ENCODE measurements at regions not wholly inside any gene's neighbourhood (a gene's known extent, or its start where the extent isn't known, plus 50 kb on each side); places are given as distances from the start of the nearest gene placed in this dataset.

GRCh38 chr5:43981556-43981955 lies 378.6 kb downstream of the NNT start:
- TF ChIP-seq, protein P1, sequence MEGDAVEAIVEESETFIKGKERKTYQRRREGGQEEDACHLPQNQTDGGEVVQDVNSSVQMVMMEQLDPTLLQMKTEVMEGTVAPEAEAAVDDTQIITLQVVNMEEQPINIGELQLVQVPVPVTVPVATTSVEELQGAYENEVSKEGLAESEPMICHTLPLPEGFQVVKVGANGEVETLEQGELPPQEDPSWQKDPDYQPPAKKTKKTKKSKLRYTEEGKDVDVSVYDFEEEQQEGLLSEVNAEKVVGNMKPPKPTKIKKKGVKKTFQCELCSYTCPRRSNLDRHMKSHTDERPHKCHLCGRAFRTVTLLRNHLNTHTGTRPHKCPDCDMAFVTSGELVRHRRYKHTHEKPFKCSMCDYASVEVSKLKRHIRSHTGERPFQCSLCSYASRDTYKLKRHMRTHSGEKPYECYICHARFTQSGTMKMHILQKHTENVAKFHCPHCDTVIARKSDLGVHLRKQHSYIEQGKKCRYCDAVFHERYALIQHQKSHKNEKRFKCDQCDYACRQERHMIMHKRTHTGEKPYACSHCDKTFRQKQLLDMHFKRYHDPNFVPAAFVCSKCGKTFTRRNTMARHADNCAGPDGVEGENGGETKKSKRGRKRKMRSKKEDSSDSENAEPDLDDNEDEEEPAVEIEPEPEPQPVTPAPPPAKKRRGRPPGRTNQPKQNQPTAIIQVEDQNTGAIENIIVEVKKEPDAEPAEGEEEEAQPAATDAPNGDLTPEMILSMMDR (IDR thresholded peaks at IDR 0.05; ENCODE audit: low read depth, low read length), result no peak
- DNase-seq (ENCODE audit: extremely low read depth, low read depth), result no peak

DNA sequence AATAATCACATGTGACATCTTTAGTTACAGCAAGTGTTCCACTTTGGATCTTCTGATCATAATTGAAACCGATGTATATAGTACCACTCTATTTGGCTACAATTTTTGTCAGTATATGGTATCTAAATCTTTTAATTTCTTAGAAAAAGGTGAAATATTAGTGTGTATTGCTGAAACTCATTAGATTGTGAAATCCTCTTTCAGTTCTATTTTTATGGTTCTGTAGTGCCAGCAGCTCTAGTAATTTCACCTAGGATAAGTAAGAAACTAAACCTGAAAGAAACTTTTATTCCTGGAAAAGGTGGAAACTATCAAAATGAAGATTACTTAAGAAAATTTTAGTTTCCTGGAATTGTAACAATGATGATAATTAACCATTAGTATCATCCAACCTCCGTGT lies 370.9 kb downstream of the NNT start:
- no peak for DNase-seq (ENCODE audit: extremely low read depth, low read depth)
- TF ChIP-seq, protein P1 (IDR thresholded peaks at IDR 0.05; ENCODE audit: low read depth, low read length), result no peak

GRCh38 chr5:43973318-43973717 lies 370.3 kb downstream of the NNT start:
- DNase-seq (ENCODE audit: extremely low read depth, low read depth), result no peak
- TF ChIP-seq, protein P1 (IDR thresholded peaks at IDR 0.05; ENCODE audit: low read depth, low read length), result no peak

DNA sequence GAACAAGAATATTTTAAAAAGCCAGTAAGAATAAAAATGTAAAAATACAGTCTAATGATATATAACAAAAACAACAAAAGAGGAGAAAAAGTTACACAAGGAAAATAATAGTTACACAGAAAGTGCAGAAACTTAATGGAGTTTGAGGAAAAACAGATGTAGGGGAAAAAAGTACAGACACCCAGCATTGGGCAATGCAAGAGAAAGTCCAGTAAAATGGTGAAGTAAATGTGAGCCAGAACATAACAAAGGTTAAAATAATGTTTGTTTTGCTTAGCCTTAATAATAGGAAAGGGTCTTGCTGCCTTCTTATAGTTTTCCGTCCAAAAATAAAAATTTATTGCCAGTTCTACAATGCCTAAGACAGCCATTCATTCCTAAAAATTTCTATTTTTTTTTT lies 364.2 kb downstream of the NNT start:
- DNase-seq (ENCODE audit: extremely low read depth, low read depth), result no peak
- TF ChIP-seq, protein P1 (IDR thresholded peaks at IDR 0.05; ENCODE audit: low read depth, low read length), result no peak

DNA sequence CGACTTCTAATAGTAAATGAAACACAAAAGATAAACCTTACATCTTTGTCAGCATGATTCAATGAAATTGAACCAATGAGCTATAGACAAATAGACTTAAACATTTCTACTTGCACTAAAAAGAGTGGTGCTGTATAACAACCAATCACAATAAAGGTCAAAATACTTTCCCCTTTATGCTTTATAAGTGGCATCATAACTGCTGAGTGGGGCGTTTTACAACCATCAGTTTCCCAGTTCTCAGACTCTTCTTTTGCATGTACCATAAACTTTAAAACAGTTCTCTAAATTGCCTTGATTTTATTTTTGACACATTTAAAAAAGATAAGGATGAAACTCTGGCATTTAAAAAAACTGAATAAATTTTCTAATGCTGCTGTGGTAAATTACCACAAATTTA lies 356.2 kb downstream of the NNT start:
- TF ChIP-seq, protein P1 (IDR thresholded peaks at IDR 0.05; ENCODE audit: low read depth, low read length), result no peak
- no peak for DNase-seq (ENCODE audit: extremely low read depth, low read depth)

GRCh38 chr5:43947935-43948334 lies 345.0 kb downstream of the NNT start:
- DNase-seq (ENCODE audit: extremely low read depth, low read depth), result no peak
- TF ChIP-seq, protein P1 (IDR thresholded peaks at IDR 0.05; ENCODE audit: low read depth, low read length), result no peak

GRCh38 chr5:43941806-43942205 lies 338.8 kb downstream of the NNT start:
- TF ChIP-seq, protein P1 (IDR thresholded peaks at IDR 0.05; ENCODE audit: low read depth, low read length), result no peak
- DNase-seq (ENCODE audit: extremely low read depth, low read depth), result no peak
